ENCODE measurements at regions not wholly inside any gene's neighbourhood (a gene's known extent, or its start where the extent isn't known, plus 50 kb on each side); places are given as distances from the start of the nearest gene placed in this dataset.

GRCh38 chr12:76706101-76706500 lies 57.8 kb upstream of the ZDHHC17 start:
- no peak for DNase-seq (ENCODE audit: low read depth in 1 of 2, low spot score in 1 of 2)

GRCh38 chr12:76706761-76707160 lies 57.2 kb upstream of the ZDHHC17 start:
- no peak for DNase-seq (ENCODE audit: low read depth in 1 of 2, low spot score in 1 of 2)

GRCh38 chr12:76707772-76708171 lies 56.1 kb upstream of the ZDHHC17 start:
- DNase-seq (ENCODE audit: low read depth in 1 of 2, low spot score in 1 of 2), result no peak

GRCh38 chr12:76708296-76708695 lies 55.6 kb upstream of the ZDHHC17 start:
- DNase-seq (ENCODE audit: low read depth in 1 of 2, low spot score in 1 of 2), result no peak

GRCh38 chr12:76711241-76711640 lies 52.7 kb upstream of the ZDHHC17 start:
- DNase-seq (ENCODE audit: low read depth in 1 of 2, low spot score in 1 of 2), result no peak

- DNase-seq (ENCODE audit: low read depth in 1 of 2, low spot score in 1 of 2), result no peak
Measured at GRCh38 chr12:76713130-76713529, 50.8 kb upstream of the ZDHHC17 start.

- no peak for DNase-seq (ENCODE audit: low read depth in 1 of 2, low spot score in 1 of 2)
Measured at GRCh38 chr12:76713986-76714385, 49.9 kb upstream of the ZDHHC17 start.

All from stimulated activated CD4-positive, alpha-beta T cell treated with anti-CD3 and anti-CD28 coated beads, Interleukin-15, amount 100 ng/mL, for 1 hour (primary cell).